Loucy (cell line): ENCODE measurements at regions not wholly inside any gene's neighbourhood (a gene's known extent, or its start where the extent isn't known, plus 50 kb on each side); places are given as distances from the start of the nearest gene placed in this dataset.

Experiments used
- H2AFZ ChIP-seq: fragments of 200-600 bp; sonication (generic); 2 replicates; pipeline ENCODE4 v1.6.0; 2016; ENCODE audit warnings: antibody characterized with exemption, mild to moderate bottlenecking, low read length, moderate library complexity
- H3F3A ChIP-seq: fragments of 200-600 bp; 2 replicates; pipeline ENCODE4 v1.6.0; 2016; ENCODE audit warnings: antibody characterized with exemption, low read depth, mild to moderate bottlenecking
- H3K27me3 ChIP-seq: fragments of 200-600 bp; sonication (generic); 2 replicates; pipeline ENCODE4 v1.6.1; 2014; ENCODE audit warnings: low read length, mild to moderate bottlenecking; ENCODE audit not compliant: insufficient read depth, poor library complexity, severe bottlenecking
- H3K36me3 ChIP-seq: fragments of 200-600 bp; sonication (generic); 2 replicates; pipeline ENCODE4 v1.6.1; 2016; ENCODE audit warnings: low read length; ENCODE audit not compliant: insufficient read depth
- H3K4me1 ChIP-seq: fragments of 200-600 bp; sonication (generic); 2 replicates; pipeline ENCODE4 v1.5.1; 2014; ENCODE audit warnings: low read length, mild to moderate bottlenecking; ENCODE audit not compliant: insufficient read depth, poor library complexity, severe bottlenecking
- H3K4me2 ChIP-seq: fragments of 200-600 bp; sonication (generic); 2 replicates; pipeline ENCODE4 v1.6.0; 2014; ENCODE audit warnings: antibody characterized with exemption, low read length, low read depth, mild to moderate bottlenecking; ENCODE audit not compliant: poor library complexity, severe bottlenecking
- H3K4me3 ChIP-seq: fragments of 200-600 bp; sonication (generic); 2 replicates; pipeline ENCODE4 v1.5.1; 2014; ENCODE audit warnings: low read length, mild to moderate bottlenecking, mixed read lengths; ENCODE audit not compliant: poor library complexity, severe bottlenecking
- H3K79me2 ChIP-seq: fragments of 200-600 bp; sonication (generic); 2 replicates; pipeline ENCODE4 v1.6.1; 2014; ENCODE audit warnings: low read length; ENCODE audit not compliant: insufficient read depth
- H3K9ac ChIP-seq: fragments of 200-600 bp; sonication (generic); 2 replicates; pipeline ENCODE4 v1.6.0; 2014; ENCODE audit warnings: mild to moderate bottlenecking, low read depth, low read length, moderate library complexity; ENCODE audit not compliant: poor library complexity, severe bottlenecking
- H3K9me2 ChIP-seq: fragments of 200-600 bp; sonication (generic); replicated peaks from 2 replicates; pipeline ENCODE4 v1.6.1; 2016; ENCODE audit warnings: low read depth, low read length, mixed read lengths
- H3K9me3 ChIP-seq: fragments of 200-600 bp; sonication (generic); 2 replicates; pipeline ENCODE4 v1.6.1; 2014; ENCODE audit warnings: mild to moderate bottlenecking, antibody characterized with exemption, low read length, low read depth; ENCODE audit not compliant: insufficient read depth
- H4K20me1 ChIP-seq: fragments of 200-600 bp; sonication (generic); 2 replicates; pipeline ENCODE4 v1.6.0; 2014; ENCODE audit warnings: antibody characterized with exemption, low read length, mild to moderate bottlenecking; ENCODE audit not compliant: insufficient read depth, poor library complexity, severe bottlenecking
- EZH2phosphoT487 ChIP-seq: fragments of 200-600 bp; IDR thresholded peaks from 2 replicates; pipeline ENCODE4 v1.6.1; 2018; ENCODE audit warnings: antibody characterized with exemption, mild to moderate bottlenecking, moderate library complexity, borderline replicate concordance
- TF ChIP-seq, protein P1 (sequence below): fragments of 200-600 bp; sonication (generic); conservative IDR thresholded peaks from 2 replicates; pipeline ENCODE4 v1.5.1; 2014; ENCODE audit warnings: mild to moderate bottlenecking, antibody characterized with exemption, low read length

DNA sequence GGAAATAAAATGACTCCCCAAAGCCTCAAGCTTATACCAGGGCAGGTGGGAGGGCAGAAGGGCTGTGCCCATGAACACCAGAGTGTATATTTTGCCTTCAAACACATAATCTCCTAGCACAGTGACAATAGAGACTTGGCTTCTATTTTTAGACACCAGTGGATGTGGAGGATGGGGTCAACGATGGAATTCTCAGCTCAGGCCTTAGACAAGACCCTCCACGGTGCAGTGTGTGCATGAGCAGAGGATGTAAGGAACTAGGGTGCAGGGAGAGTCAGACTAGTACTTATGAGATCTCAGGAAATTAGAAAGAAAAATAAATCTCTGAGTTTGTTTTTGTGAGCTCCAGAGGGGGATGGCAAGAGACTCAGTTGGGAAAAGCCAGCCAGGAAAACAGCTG lies 113.6 kb upstream of the CADM1 start:
- Histone ChIP-seq H4K20me1 (no peaks in the 10 kb centered on the region), H3K9me2 (no peaks in the 10 kb centered on the region), H3K79me2 (no peaks in the 10 kb centered on the region), H3K4me2 (no peak overlapping the region), H3K4me1 (no peaks in the 10 kb centered on the region), H3K36me3 (no peaks in the 10 kb centered on the region), H2AFZ (no peak overlapping the region), H3K4me3 (no peak overlapping the region), H3K9ac (no peak overlapping the region), H3K27me3 (no peaks in the 10 kb centered on the region), H3K9me3 (no peaks in the 10 kb centered on the region; the same call in 1 of the 2 replicates), H3F3A (no peaks in the 10 kb centered on the region)
- TF ChIP-seq, protein P1, sequence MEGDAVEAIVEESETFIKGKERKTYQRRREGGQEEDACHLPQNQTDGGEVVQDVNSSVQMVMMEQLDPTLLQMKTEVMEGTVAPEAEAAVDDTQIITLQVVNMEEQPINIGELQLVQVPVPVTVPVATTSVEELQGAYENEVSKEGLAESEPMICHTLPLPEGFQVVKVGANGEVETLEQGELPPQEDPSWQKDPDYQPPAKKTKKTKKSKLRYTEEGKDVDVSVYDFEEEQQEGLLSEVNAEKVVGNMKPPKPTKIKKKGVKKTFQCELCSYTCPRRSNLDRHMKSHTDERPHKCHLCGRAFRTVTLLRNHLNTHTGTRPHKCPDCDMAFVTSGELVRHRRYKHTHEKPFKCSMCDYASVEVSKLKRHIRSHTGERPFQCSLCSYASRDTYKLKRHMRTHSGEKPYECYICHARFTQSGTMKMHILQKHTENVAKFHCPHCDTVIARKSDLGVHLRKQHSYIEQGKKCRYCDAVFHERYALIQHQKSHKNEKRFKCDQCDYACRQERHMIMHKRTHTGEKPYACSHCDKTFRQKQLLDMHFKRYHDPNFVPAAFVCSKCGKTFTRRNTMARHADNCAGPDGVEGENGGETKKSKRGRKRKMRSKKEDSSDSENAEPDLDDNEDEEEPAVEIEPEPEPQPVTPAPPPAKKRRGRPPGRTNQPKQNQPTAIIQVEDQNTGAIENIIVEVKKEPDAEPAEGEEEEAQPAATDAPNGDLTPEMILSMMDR: no peak
- no peak for TF ChIP-seq EZH2phosphoT487

DNA sequence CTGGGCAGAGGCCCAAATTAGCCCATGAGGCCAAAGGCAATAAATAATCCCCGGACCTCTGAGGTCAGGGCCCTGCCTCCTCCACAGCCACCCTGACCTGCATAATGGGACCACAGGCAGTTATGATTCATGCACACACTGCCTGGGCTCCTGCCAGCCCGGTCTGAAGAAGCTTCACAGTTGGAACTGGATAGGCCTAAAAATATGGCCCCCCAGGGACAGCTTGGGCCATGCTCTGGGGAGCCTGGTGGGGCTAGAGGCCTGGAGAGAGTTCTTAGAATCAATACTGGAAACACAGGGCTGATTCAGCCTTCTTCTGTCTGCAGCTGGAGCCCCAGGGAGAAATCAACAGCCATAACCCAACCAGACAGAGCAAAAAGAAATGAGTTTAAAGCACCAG lies 112.8 kb upstream of the CADM1 start:
- H3K27me3 ChIP-seq: no peaks in the 10 kb centered on the region
- no peak overlapping the region for H2AFZ ChIP-seq
- no peak overlapping the region for H3K9ac ChIP-seq
- no peak overlapping the region for H3K4me2 ChIP-seq
- H3K4me3 ChIP-seq: no peak overlapping the region
- H3F3A ChIP-seq: no peaks in the 10 kb centered on the region
- H4K20me1 ChIP-seq: no peaks in the 10 kb centered on the region
- H3K36me3 ChIP-seq: no peaks in the 10 kb centered on the region
- no peak for TF ChIP-seq EZH2phosphoT487
- TF ChIP-seq, protein P1: no peak
- no peaks in the 10 kb centered on the region for H3K9me2 ChIP-seq
- no peaks in the 10 kb centered on the region for H3K79me2 ChIP-seq
- H3K4me1 ChIP-seq: no peaks in the 10 kb centered on the region
- H3K9me3 ChIP-seq: no peaks in the 10 kb centered on the region; the same call in 1 of the 2 replicates

DNA sequence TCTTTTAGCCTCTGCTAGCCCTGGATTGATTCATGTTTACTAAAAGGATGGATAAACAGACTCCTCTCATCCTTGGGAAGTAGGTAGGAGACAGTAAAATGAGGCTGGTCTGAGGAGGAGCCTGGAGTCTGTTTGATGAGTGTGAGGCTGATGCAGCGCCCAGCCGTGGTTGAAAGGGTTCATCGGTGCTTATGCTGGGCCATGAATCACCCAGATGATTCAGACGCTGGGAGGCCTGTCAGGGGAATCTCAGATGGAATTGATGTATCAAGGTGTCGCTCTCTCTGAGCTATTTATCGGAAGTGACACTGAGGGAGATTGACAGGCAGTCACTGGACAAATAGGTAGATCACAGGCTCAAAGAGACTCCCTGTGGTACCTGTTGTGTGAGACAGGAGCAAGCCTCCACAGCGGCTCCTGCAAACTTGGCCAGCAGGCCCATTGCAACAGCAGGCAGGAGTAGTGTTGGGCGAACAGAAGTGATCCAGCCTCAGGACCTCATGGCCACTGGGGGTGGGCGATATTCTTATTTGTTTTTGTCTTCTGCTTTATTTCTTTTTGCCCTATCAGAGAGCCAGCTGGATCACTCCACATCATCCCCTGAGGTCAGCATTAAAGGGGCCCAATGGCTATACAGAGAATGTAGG lies 109.9 kb upstream of the CADM1 start:
- H4K20me1 ChIP-seq: no peaks in the 10 kb centered on the region
- no peak overlapping the region for H2AFZ ChIP-seq
- H3K4me2 ChIP-seq: no peak overlapping the region
- H3K27me3 ChIP-seq: no peaks in the 10 kb centered on the region
- H3K4me3 ChIP-seq: no peak overlapping the region
- no peaks in the 10 kb centered on the region for H3F3A ChIP-seq
- H3K36me3 ChIP-seq: no peaks in the 10 kb centered on the region
- H3K79me2 ChIP-seq: no peaks in the 10 kb centered on the region
- no peaks in the 10 kb centered on the region for H3K9me2 ChIP-seq
- no peaks in the 10 kb centered on the region; the same call in 1 of the 2 replicates for H3K9me3 ChIP-seq
- TF ChIP-seq, protein P1: no peak
- no peak for TF ChIP-seq EZH2phosphoT487
- no peak overlapping the region for H3K9ac ChIP-seq
- no peaks in the 10 kb centered on the region for H3K4me1 ChIP-seq
